Esophagus (tissue), 2 donors: ENCODE measurements at regions not wholly inside any gene's neighbourhood (a gene's known extent, or its start where the extent isn't known, plus 50 kb on each side); places are given as distances from the start of the nearest gene placed in this dataset.
"Not testable (repeated sequence)": the region's sequence is repeated elsewhere in the genome, so short reads cannot be mapped to it uniquely, and the experiment has no call there.

Source experiments
- H3K27ac ChIP-seq, 2 donors: one replicate each; pipeline ENCODE4 v1.5.1; 2013; ENCODE audit warnings: low read depth in 2 of 2, mild to moderate bottlenecking in 2 of 2, inconsistent platforms in 1 of 2, low read length in 1 of 2, moderate library complexity in 1 of 2
- H3K27me3 ChIP-seq, 2 donors: one replicate each; pipeline ENCODE4 v1.6.1; 2013; ENCODE audit warnings: low read length in 2 of 2, control low read depth in 1 of 2, mild to moderate bottlenecking in 1 of 2; ENCODE audit not compliant: insufficient read depth in 2 of 2, control insufficient read depth in 1 of 2
- H3K36me3 ChIP-seq, 2 donors: one replicate each; pipeline ENCODE4 v1.6.1; 2013; ENCODE audit warnings: low read length in 1 of 2; ENCODE audit not compliant: control insufficient read depth in 2 of 2, insufficient read depth in 2 of 2
- H3K4me1 ChIP-seq, 2 donors: one replicate each; pipeline ENCODE4 v1.6.1; 2013; ENCODE audit warnings: low read length in 1 of 2; ENCODE audit not compliant: control insufficient read depth in 2 of 2, insufficient read depth in 2 of 2
- H3K4me3 ChIP-seq, 2 donors: one replicate each; pipeline ENCODE4 v1.5.1; 2013; ENCODE audit warnings: low read length in 2 of 2, mild to moderate bottlenecking in 2 of 2, low read depth in 1 of 2, moderate library complexity in 1 of 2
- H3K9me3 ChIP-seq, 2 donors: one replicate each; pipeline ENCODE4 v1.6.1; 2013; ENCODE audit warnings: mild to moderate bottlenecking in 2 of 2, low read depth in 1 of 2, low read length in 1 of 2, moderate library complexity in 1 of 2; ENCODE audit not compliant: control insufficient read depth in 2 of 2, insufficient read depth in 1 of 2
- WGBS, 2 donors: extraction: QIAGEN DNeasy Blood & Tissue Kit; methylation state at CpG; one replicate each; pipeline ENCODE4 v1.1.7; 2013; 5-methylcytosine and 5-hydroxymethylcytosine counted together
- donor health status: healthy with polysubstance abuse.
- donor health status: Bipolar disorder and iron deficiency.

GRCh38 chrX:139376547-139376946 is 154.0 kb upstream of the F9 start:
- not testable (repeated sequence) for H3K27ac ChIP-seq, H3K9me3 ChIP-seq, H3K36me3 ChIP-seq, H3K4me3 ChIP-seq, H3K27me3 ChIP-seq, H3K4me1 ChIP-seq
- 81 to 83% methylated on average over 3 of the region's 3 CpGs for WGBS, 2 donors

- Histone ChIP-seq H3K9me3 (peaks cover 0 to 2% of the 10 kb centered on the region in 2 donors), H3K36me3 (no peaks in the 10 kb centered on the region), H3K27ac (no peak overlapping the region)
Observed at GRCh38 chrX:139360356-139360755, 170.2 kb upstream of the F9 start.

GRCh38 chrX:139342594-139342991 is 187.9 kb upstream of the F9 start:
- not testable (repeated sequence) for H3K27ac ChIP-seq, H3K36me3 ChIP-seq, H3K4me3 ChIP-seq, H3K27me3 ChIP-seq, H3K9me3 ChIP-seq, H3K4me1 ChIP-seq
- WGBS, 2 donors: 20% methylated on average over 4 of the region's 4 CpGs

More at GRCh38 chrX:139360356-139360755, 170.2 kb upstream of the F9 start:
- H3K4me3 ChIP-seq: no peak overlapping the region
- no peaks in the 10 kb centered on the region for H3K27me3 ChIP-seq
- H3K4me1 ChIP-seq: no peaks in the 10 kb centered on the region

GRCh38 chrX:139341855-139342593 is 188.5 kb upstream of the F9 start:
- not testable (repeated sequence) for H3K36me3 ChIP-seq, H3K9me3 ChIP-seq, H3K27me3 ChIP-seq, H3K4me1 ChIP-seq, H3K27ac ChIP-seq, H3K4me3 ChIP-seq
- 26 to 28% methylated on average over 19 to 21 of the region's 21 CpGs for WGBS, 2 donors

GRCh38 chrX:139332441-139332840 is 198.1 kb upstream of the F9 start:
- Histone ChIP-seq H3K27ac (no peak overlapping the region), H3K4me1 (no peaks in the 10 kb centered on the region)
- 66 to 93% methylated on average over 2 of the region's 2 CpGs for WGBS, 2 donors

GRCh38 chrX:139327355-139327754 is 203.2 kb upstream of the F9 start:
- no peaks in the 10 kb centered on the region for H3K27me3 ChIP-seq
- H3K36me3 ChIP-seq: no peaks in the 10 kb centered on the region
- peaks cover 0 to 3% of the 10 kb centered on the region in 2 donors for H3K9me3 ChIP-seq
- no peaks in the 10 kb centered on the region for H3K4me1 ChIP-seq
- H3K27ac ChIP-seq: no peak overlapping the region
- no peak overlapping the region for H3K4me3 ChIP-seq

More at GRCh38 chrX:139332441-139332840, 198.1 kb upstream of the F9 start:
- no peak overlapping the region for H3K4me3 ChIP-seq
- no peaks in the 10 kb centered on the region for H3K9me3 ChIP-seq
- no peaks in the 10 kb centered on the region for H3K36me3 ChIP-seq
- H3K27me3 ChIP-seq: no peaks in the 10 kb centered on the region

GRCh38 chrX:139324756-139325155 is 205.8 kb upstream of the F9 start:
- H3K27ac ChIP-seq: no peak overlapping the region
- no peaks in the 10 kb centered on the region for H3K36me3 ChIP-seq
- 91 to 93% methylated on average over 2 of the region's 2 CpGs for WGBS, 2 donors
- H3K4me3 ChIP-seq: no peak overlapping the region
- no peaks in the 10 kb centered on the region for H3K27me3 ChIP-seq
- peaks cover 0 to 3% of the 10 kb centered on the region in 2 donors for H3K9me3 ChIP-seq
- H3K4me1 ChIP-seq: no peaks in the 10 kb centered on the region

GRCh38 chrX:139320661-139321354 is 209.7 kb upstream of the F9 start:
- 93 to 94% methylated on average over 31 to 38 of the region's 38 CpGs for WGBS, 2 donors
- not testable (repeated sequence) for H3K27ac ChIP-seq, H3K4me1 ChIP-seq, H3K9me3 ChIP-seq, H3K36me3 ChIP-seq, H3K27me3 ChIP-seq, H3K4me3 ChIP-seq

- not testable (repeated sequence) for H3K27ac ChIP-seq, H3K4me1 ChIP-seq, H3K9me3 ChIP-seq, H3K27me3 ChIP-seq, H3K4me3 ChIP-seq, H3K36me3 ChIP-seq
Observed at GRCh38 chrX:139306675-139307074, 223.9 kb upstream of the F9 start.

GRCh38 chrX:139304471-139304870 is 226.1 kb upstream of the F9 start:
- H3K27ac ChIP-seq: no peak overlapping the region
- WGBS, 2 donors: 30 to 38% methylated on average over 3 of the region's 3 CpGs
- no peaks in the 10 kb centered on the region for H3K27me3 ChIP-seq
- no peak overlapping the region for H3K4me3 ChIP-seq
- no peaks in the 10 kb centered on the region for H3K9me3 ChIP-seq
- H3K36me3 ChIP-seq: no peaks in the 10 kb centered on the region
- no peaks in the 10 kb centered on the region for H3K4me1 ChIP-seq
